ENCODE measurements at regions not wholly inside any gene's neighbourhood (a gene's known extent, or its start where the extent isn't known, plus 50 kb on each side); places are given as distances from the start of the nearest gene placed in this dataset.
"Not testable (repeated sequence)": the region's sequence is repeated elsewhere in the genome, so short reads cannot be mapped to it uniquely, and the experiment has no call there.

DNA sequence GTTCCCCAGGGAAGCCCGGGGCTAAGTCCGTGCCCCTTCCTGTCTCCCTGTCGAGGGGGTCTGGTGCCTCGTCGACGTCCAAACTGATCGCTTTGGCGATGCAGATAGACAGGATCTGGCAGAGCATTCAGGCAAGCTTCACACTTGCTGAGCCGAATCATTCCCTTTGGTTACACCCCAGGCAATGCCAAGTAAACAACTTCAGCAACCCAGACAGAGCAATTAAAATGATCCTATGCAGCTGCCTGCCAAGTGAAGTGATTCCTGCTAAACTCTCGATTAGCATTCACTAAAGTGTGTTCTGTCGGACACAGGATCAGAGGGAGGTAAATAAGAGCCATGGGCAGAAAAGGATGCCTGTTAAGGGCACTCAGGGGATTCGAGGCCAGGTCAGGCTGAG is 108.2 kb upstream of the RAB12 start:
- DNase-seq = peak; percentile 79

DNA sequence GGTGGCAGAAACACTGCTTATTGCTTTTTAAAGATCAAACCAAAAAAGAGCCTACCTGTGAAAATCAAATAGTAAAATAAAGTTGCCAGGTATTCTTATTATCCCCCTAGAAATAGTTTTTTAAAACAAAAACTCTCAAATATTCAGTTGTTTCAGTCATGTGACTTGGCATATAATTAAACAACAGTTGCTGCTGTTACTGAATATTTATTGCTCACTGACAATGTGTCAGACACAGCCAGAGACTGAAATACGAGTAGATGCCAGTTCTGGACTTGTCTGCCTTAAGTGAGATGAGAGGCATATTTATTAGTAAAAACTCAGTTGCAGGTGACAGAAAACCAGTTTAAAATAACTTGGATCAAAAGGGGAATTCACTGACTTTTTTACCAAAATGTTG is 106.0 kb upstream of the RAB12 start:
- DNase-seq = no peak

DNA sequence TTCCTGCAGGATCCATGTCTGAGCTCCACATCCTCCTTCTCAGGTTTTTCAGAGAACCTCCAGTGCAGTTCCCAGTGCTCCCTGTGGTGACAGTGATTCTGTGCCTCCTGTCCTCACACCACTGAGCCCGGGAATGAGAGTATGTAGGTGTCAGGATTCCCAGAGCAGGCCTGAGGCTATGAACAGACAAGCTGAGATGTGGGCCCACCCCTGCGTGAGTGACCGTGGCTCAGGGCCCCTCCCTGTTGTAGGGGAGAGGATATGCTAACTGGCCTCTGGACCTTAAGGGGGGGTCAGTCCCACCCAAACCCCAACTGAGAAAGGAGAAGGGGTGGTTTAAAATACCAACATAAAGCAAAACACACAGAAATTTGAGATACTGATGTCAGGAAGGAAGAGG is 104.8 kb upstream of the RAB12 start:
- no peak for DNase-seq

GRCh38 chr18:8504880-8505435 is 104.3 kb upstream of the RAB12 start:
- no peak for DNase-seq

GRCh38 chr18:8506251-8507049 is 102.8 kb upstream of the RAB12 start:
- no peak for DNase-seq

DNA sequence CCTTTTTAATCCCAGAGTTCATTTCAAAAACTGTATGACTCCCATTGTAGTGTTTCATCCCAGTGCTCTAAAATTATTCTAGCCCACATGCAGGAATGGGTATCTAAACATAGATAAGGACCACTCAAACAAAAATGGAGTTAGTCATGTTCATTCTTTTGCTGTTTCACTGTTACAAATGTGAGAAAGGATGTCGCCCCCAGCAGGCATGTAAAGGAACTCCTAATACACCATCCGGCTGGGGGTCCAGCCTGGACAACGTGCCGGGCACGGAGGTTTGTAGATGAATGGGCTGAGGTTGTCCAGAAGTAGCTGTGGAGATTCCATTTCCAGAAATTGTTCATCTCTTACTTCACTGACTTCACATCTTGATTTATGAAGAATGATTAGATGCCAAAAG is 101.9 kb upstream of the RAB12 start:
- no peak for DNase-seq

DNA sequence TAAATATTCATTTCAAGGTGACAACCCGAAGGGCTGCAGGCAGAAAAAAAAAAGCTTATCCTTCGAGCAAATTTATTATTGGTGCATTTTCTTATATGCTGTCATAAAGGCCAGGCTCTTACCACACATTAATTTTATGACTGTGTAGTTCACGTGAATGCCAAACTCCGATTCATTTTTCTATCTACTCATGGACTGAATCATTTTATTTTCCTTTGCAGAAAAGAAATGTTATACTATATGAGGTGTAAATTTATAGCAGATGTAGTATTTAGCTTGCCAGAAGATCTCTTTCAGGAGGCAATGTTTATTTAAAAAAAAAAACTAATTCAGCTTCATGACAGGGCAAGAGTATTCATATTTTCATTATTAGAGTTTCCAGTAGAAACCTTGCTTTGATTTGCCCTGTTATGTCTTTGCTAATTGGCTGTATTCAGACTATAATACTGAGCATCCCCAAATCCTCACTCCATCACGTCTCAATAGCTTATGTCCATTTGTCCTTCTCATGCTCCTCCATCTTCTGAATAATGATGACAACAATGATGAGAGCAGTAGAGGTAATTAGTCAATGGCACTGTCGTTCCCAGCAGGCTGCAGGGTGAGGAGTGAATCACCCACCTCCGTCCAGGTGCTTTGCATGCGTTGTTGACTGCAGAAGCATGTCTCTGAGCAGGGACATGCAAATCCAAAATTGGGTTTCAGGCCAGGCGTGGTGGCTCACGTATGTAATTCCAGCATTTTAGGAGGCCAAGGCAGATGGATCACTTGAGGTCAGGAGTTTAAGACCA is 101.1 kb upstream of the RAB12 start:
- no peak for DNase-seq

GRCh38 chr18:8513249-8513648 is 96.0 kb upstream of the RAB12 start:
- DNase-seq = no peak

- DNase-seq = no peak
These were observed 94.8 kb upstream of the RAB12 start for GRCh38 chr18:8514409-8514808.

DNA sequence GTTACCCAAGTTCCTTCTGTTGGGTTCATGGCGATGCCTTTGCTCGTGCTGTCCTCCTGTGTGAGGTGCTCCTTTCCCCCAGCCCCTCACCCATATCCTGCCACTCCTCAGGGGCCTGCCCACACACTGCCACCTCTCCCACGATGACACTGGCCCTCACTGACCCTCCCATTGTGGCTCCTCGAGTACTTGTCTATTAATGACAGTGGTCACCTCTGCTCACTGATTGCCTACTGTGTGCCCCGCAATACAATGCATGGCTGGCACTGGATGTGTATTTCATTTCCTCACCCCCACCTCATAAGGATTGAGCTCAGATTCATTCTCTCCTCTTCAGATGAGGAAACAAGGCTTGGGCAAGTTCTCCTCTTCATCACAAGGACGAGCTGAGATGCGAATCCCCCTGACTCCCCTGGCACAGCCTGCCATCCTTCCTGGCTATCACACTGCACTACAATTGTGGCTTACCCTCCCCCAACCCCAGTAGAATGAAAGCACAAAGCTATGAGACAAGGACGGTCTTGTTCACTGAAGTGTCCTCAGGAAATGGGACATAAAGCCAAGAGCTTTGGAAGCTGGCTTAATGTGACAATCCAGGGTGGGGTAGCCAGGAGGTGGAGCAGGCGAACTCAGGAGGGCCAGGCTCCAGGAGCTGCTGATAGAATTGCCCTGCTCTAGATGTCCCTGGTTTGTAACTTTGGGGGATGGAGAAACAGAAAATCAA is 93.9 kb upstream of the RAB12 start:
- peak; percentile 77 for DNase-seq

GRCh38 chr18:8516371-8517250 is 92.6 kb upstream of the RAB12 start:
- no peak for DNase-seq

DNA sequence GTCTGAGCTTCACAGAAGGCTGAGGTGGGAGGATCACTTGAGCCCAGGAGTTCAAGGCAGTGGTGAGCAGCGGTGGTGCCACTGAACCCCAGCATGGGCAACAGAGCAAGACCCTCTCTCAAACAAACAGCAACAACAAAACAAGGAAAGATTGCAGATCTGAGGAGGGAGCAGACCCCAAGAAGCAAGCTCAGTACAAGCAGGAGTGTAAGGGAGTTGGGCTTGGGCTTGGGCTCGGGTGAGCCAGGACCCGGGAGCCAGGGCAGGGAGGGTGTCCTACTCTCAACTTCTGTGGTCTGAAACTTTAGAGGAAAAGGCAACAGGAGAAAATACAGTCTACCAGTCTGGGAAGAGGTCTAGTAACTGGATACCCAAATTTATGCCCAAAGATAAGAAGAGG is 92.0 kb upstream of the RAB12 start:
- no peak for DNase-seq

DNA sequence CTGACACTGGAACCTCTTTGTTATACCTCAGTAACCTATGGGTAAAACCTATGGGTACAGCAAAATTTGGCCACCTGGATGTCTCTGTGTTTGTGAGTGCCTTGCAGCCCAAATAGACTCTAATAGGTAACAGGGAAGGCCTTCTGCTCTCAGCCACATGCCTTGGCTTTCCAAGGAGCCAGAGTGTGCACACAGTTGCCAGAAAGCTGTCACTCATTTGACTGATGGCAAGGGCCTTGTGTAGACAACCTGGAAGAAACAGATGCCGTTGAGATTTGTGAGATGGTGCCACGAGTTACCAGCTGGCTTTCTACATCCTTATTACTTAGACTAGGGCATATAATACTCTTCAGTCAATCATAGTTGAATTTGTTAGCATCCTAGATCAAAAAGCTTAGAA is 90.1 kb upstream of the RAB12 start:
- no peak for DNase-seq

DNA sequence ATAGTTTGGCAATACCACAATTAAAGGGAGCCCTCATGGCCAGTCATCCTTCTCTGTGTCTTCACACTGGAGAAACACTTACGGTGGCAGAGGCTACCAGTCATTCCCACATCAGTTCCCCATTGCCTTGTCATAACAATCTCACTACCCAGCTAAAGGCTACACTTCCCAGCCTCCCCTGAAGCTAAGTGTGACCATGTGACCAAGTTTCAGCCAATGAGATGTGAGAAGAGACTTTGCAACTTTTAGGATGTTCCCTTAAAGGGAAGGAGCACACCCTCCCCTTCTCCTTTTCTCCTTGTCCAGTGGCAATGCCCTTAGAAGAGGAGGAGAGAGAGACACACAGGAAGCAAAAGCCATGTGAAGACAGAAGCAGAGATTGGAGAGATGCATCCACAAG is 89.0 kb upstream of the RAB12 start:
- no peak for DNase-seq

GRCh38 chr18:8522756-8523155 is 86.5 kb upstream of the RAB12 start:
- no peak for DNase-seq

DNA sequence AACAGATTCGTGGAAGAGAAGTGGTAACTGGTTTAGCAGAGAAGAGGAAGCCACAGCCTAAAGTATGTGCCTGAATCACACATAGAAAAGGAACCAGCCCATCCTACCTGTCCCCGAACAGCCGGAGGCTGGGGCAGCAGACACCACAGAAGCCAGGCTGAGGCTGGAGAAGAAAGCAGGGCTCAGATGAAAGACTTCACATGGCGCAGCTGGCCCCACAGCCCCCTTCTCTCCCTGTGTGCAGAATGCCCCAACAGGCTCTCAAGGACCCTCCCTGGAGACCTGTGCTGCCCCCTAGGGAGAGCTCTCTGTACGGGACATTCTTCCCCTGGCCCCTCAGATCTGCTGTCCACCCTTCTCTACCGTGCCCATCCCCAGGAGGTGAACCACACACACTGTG is 83.5 kb upstream of the RAB12 start:
- DNase-seq = no peak

GRCh38 chr18:8526332-8526731 is 82.9 kb upstream of the RAB12 start:
- no peak for DNase-seq

DNA sequence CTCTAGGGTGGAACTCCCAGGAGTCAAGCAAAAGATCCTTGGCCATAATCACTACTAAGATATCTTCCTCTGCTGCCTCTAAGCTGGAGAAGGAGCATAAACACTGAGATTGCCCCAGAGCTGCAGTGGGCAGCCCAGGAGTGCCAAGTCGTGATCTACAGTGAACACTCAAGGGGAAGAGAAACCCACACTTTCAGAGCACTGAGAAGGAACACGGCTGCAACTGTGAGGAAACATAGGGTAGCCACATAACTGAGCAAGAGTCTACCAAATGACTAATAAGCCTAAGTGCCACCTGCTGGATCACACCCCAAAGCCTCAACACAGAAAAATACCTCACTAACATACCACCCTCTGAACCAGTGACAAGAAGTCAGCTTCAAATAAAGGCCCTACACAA is 79.6 kb upstream of the RAB12 start:
- DNase-seq = no peak

- DNase-seq = not testable (repeated sequence)
These were observed 78.2 kb upstream of the RAB12 start for GRCh38 chr18:8531084-8531483.

GRCh38 chr18:8536231-8536630 is 73.0 kb upstream of the RAB12 start:
- DNase-seq = no peak

DNA sequence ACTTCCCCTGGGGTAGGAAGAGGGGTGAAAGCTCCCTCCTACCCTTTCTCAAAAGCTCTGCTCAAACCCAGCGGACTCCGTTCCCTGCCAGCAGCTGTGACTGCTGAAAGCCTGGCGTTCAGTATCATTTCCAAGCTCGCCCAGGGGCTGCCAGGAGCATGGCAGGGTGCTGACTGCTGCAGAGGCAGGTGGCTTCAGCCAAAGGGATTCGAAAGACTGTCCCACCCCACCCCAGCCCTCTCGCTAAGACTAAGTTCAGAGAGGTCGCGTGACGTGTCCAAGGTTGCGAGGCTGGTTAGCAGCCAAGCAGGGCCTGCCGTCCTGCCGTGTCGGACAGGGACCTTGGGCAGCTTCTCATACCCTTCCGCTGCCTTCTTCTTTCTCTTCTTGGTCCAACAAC is 72.3 kb upstream of the RAB12 start:
- no peak for DNase-seq

GRCh38 chr18:8537400-8537799 is 71.8 kb upstream of the RAB12 start:
- no peak for DNase-seq

All from NCI-H2029 (cell line).